ENCODE measurements at regions not wholly inside any gene's neighbourhood (a gene's known extent, or its start where the extent isn't known, plus 50 kb on each side); places are given as distances from the start of the nearest gene placed in this dataset.

DNA sequence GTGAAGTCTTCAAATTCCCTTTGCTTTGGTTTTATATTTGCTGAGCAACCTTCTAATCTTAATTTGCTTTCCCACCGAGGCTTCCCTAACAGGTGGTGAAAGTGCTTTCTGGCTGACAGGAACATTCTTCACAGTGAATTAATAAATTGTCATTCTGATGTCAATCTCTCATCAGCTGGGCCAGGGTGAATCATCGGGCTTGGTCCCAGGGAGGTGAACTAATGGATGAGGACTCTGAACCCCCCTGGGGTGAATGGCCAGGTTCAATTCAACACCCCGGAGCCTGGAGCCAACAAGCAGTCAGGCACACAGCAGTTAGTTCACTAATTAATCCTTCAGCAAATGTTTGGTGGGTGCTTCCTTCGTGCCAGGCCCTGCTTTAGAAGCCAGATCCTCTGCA, 155.4 kb upstream of the PDGFD start:
- no peak overlapping the region for H3K4me3 ChIP-seq (ENCODE audit: low read length in 3 of 3)
- TF ChIP-seq, protein P1, sequence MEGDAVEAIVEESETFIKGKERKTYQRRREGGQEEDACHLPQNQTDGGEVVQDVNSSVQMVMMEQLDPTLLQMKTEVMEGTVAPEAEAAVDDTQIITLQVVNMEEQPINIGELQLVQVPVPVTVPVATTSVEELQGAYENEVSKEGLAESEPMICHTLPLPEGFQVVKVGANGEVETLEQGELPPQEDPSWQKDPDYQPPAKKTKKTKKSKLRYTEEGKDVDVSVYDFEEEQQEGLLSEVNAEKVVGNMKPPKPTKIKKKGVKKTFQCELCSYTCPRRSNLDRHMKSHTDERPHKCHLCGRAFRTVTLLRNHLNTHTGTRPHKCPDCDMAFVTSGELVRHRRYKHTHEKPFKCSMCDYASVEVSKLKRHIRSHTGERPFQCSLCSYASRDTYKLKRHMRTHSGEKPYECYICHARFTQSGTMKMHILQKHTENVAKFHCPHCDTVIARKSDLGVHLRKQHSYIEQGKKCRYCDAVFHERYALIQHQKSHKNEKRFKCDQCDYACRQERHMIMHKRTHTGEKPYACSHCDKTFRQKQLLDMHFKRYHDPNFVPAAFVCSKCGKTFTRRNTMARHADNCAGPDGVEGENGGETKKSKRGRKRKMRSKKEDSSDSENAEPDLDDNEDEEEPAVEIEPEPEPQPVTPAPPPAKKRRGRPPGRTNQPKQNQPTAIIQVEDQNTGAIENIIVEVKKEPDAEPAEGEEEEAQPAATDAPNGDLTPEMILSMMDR (IDR thresholded peaks at IDR 0.05; ENCODE audit: borderline replicate concordance, extremely low read depth, insufficient read depth): no peak
- no peaks in the 10 kb centered on the region for H3K4me1 ChIP-seq (ENCODE audit: control insufficient read depth in 2 of 3, insufficient read depth in 2 of 3, low read depth in 1 of 3, low read length in 3 of 3)
- no peaks in the 10 kb centered on the region for H3K36me3 ChIP-seq (ENCODE audit: control insufficient read depth in 2 of 3, insufficient read depth in 3 of 3, low read length in 3 of 3)
- no peaks in the 10 kb centered on the region for H3K9me3 ChIP-seq (ENCODE audit: control insufficient read depth in 2 of 3, insufficient read depth in 1 of 3, low read length in 3 of 3)
- no peaks in the 10 kb centered on the region for H3K27me3 ChIP-seq (ENCODE audit: control insufficient read depth, insufficient read depth, low read length)
- no peak for DNase-seq
- intact Hi-C loops (cut with DNase I): no loop called here
- no peak for FAIRE-seq
- no peak overlapping the region for H3K27ac ChIP-seq (ENCODE audit: low read depth in 2 of 2, low read length in 2 of 2)
- H3K9ac ChIP-seq (ENCODE audit: low read length in 3 of 3): no peak overlapping the region

DNA sequence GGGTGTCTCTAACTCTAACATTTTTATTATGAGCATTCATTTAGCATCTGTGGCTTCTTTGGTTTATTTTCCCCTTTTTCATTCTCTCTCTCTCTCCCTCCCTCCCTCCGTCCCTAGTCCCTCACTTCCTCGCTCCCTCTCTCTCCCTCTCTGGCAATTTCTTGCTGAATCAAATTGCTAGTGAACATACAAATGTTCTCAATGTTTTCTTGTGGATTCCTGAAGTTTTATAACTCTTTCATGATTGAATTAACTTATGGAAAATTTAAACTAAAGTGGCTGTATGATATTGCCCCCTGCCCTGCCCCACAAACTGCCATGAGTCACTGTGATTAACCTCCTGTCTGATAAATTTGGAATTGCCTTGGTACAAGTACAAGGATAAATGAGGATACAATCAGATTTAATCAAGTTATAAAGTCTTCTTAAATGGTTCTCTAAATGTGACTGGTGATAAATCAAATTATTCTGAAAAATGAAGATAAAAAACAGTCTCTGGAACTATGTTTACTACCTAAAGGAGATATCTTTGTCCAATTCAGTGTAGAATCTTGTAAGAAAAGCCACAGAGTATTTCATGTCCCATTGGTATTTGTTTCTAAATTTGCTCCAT, 143.0 kb upstream of the PDGFD start:
- Histone ChIP-seq H3K9me3 (ENCODE audit: control insufficient read depth in 2 of 3, insufficient read depth in 1 of 3, low read length in 3 of 3) (no peaks in the 10 kb centered on the region), H3K36me3 (ENCODE audit: control insufficient read depth in 2 of 3, insufficient read depth in 3 of 3, low read length in 3 of 3) (no peaks in the 10 kb centered on the region), H3K4me1 (ENCODE audit: control insufficient read depth in 2 of 3, insufficient read depth in 2 of 3, low read depth in 1 of 3, low read length in 3 of 3) (no peaks in the 10 kb centered on the region), H3K4me3 (ENCODE audit: low read length in 3 of 3) (no peak overlapping the region), H3K9ac (ENCODE audit: low read length in 3 of 3) (no peak overlapping the region), H3K27ac (ENCODE audit: low read depth in 2 of 2, low read length in 2 of 2) (no peak overlapping the region), H3K27me3 (ENCODE audit: control insufficient read depth, insufficient read depth, low read length) (no peaks in the 10 kb centered on the region)
- DNase-seq (no peak), FAIRE-seq (no peak)
- TF ChIP-seq, protein P1 (IDR thresholded peaks at IDR 0.05; ENCODE audit: borderline replicate concordance, extremely low read depth, insufficient read depth): no peak
- intact Hi-C loops (cut with DNase I): no loop called here

DNA sequence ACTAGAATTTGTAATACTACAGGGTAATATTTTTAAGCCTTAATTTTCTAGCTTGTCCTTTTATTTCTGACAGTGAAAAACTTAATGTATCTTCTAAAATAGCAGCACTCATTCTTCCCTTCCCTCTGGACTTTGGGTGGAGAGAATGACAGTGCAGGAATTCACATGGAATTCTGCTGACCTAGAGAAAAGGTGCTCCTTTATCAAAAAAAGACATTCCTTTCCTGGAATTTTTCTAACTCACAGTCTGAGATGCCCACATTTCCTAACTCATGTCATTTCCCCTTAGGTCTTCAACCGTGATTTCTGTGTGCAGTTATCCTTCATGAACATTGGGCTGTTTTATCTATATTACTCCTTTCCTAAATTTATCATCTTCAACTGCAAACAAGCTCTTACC, 137.8 kb upstream of the PDGFD start:
- H3K9ac ChIP-seq (ENCODE audit: low read length in 3 of 3): no peak overlapping the region
- TF ChIP-seq, protein P1 (IDR thresholded peaks at IDR 0.05; ENCODE audit: borderline replicate concordance, extremely low read depth, insufficient read depth): no peak
- no peak overlapping the region for H3K4me3 ChIP-seq (ENCODE audit: low read length in 3 of 3)
- no peaks in the 10 kb centered on the region for H3K4me1 ChIP-seq (ENCODE audit: control insufficient read depth in 2 of 3, insufficient read depth in 2 of 3, low read depth in 1 of 3, low read length in 3 of 3)
- H3K36me3 ChIP-seq (ENCODE audit: control insufficient read depth in 2 of 3, insufficient read depth in 3 of 3, low read length in 3 of 3): no peaks in the 10 kb centered on the region
- FAIRE-seq: no peak
- H3K27me3 ChIP-seq (ENCODE audit: control insufficient read depth, insufficient read depth, low read length): no peaks in the 10 kb centered on the region
- DNase-seq: no peak
- no peaks in the 10 kb centered on the region for H3K9me3 ChIP-seq (ENCODE audit: control insufficient read depth in 2 of 3, insufficient read depth in 1 of 3, low read length in 3 of 3)
- intact Hi-C loops (cut with DNase I): no loop called here
- no peak overlapping the region for H3K27ac ChIP-seq (ENCODE audit: low read depth in 2 of 2, low read length in 2 of 2)

DNA sequence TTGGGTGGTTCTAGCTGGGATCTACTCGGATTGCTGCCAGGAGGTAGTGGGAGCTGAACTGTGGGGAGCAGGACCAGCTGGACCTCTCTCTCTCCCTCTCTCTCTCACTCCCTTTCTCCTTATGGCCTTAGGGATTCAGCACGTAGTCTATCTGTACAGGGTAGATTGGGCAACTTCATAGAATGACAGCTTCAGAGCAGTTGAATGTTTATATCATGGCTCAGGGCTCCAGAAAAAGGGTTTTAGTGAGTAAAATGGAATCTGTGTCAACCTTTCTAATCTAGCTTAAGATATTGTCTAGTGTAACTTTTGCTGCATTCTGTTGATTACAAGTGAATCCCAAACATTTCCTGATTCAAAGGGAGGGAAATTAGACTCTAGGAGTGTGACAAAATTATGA, 127.7 kb upstream of the PDGFD start:
- Histone ChIP-seq H3K27ac (ENCODE audit: low read depth in 2 of 2, low read length in 2 of 2) (no peak overlapping the region), H3K36me3 (ENCODE audit: control insufficient read depth in 2 of 3, insufficient read depth in 3 of 3, low read length in 3 of 3) (no peaks in the 10 kb centered on the region), H3K9me3 (ENCODE audit: control insufficient read depth in 2 of 3, insufficient read depth in 1 of 3, low read length in 3 of 3) (no peaks in the 10 kb centered on the region), H3K27me3 (ENCODE audit: control insufficient read depth, insufficient read depth, low read length) (no peaks in the 10 kb centered on the region), H3K9ac (ENCODE audit: low read length in 3 of 3) (no peak overlapping the region), H3K4me1 (ENCODE audit: control insufficient read depth in 2 of 3, insufficient read depth in 2 of 3, low read depth in 1 of 3, low read length in 3 of 3) (no peaks in the 10 kb centered on the region), H3K4me3 (ENCODE audit: low read length in 3 of 3) (no peak overlapping the region)
- TF ChIP-seq, protein P1 (IDR thresholded peaks at IDR 0.05; ENCODE audit: borderline replicate concordance, extremely low read depth, insufficient read depth): no peak
- DNase-seq (no peak), FAIRE-seq (no peak)
- intact Hi-C loops (cut with DNase I): no loop called here

Data from kidney (tissue), 13 donors.